ENCODE measurements at regions not wholly inside any gene's neighbourhood (a gene's known extent, or its start where the extent isn't known, plus 50 kb on each side); places are given as distances from the start of the nearest gene placed in this dataset.

DNA sequence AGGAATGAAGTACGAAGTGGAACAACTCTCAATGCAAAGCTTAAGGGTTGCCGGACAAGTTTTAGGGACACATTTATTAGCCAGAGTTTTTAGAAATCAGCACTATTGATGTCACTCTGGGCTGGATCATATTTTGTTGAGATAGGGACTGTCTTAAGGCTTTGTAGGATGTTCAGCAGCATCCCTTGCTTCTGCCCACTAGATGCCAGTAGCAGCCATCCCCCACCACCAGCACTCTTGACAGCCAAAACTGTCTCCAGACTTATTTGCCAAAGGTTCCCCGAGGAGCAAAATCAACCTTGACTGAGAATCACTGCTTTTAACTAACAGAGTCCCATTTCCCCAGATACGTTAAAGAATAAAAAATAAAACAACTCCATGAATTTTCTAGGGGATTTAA lies 1497.3 kb downstream of the STIM2 start:
- DNase-seq, result no peak

DNA sequence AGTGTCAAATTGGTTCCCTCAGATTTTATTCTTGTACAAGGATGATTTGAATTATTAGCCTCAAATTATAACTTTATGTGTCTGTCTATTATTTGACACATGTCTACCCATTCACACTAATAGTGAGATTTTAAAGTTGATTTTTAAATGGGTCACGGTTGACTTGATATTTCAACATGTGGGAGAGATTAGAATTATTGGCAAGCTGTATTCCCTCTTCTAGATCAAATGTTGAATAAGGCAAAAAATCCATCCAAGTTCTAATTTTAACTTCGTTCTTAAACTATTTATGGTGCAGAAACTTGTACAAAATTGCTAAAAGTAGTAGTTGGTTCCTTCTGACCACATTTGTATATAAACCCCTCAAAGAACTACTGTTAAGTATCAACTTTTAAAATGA lies 1498.0 kb downstream of the STIM2 start:
- no peak for DNase-seq

DNA sequence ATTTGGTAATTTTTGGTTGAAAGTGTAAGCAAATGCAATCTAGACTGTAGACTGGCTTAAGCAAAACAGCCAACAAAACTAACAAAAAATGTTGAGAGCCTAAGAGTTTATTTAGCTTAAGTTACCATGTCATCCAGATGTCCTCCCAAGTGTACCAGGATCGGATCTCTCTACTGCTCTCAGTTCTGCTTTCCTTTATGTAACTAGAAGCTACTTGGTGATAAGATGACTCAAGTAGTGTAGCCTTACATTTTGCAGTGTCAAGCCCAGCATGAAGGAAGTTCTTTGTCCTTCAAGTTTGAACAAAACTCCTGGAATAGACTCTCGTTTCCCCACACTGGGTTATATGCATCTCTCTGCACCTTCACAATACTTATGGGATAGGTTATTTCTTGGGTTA lies 1500.0 kb downstream of the STIM2 start:
- no peak for DNase-seq

DNA sequence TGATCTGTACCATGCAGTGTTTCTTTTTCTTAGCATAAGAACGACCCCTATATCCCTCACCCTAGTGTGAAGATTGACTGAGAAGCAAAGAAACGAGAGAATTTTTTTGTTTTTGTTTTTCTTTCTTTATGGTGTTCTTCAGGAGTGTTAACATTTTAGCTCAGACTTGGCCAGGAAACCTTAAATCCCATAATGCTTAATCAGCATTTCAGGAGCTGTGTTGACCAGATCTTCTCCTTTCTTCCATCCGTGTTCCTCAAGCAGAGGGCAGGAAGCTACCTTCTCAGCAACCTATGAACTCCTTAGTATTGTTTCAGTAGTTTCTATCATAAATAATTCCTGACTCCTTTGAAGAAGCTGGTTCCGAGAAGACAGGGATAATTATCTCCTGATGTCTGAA lies 1501.5 kb downstream of the STIM2 start:
- DNase-seq, result no peak

DNA sequence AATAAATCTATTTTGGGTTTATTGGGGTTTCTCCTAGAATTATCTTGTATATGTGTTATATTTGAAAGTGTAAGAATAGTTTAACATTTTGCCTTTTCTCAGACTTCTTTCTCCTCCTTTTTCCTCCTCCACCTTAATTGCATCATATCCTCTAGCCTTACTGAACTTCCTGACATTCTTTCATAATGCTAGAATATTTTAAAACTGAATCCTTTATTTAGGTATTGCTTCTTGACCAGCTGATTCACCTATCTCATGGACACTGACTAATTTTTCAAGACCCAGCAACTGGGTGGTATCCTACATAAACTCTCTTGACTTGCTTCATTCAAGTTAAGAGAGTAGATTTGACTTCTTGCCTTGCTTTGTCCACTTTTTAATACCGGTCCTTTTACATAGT lies 1508.9 kb downstream of the STIM2 start:
- DNase-seq, result no peak

DNA sequence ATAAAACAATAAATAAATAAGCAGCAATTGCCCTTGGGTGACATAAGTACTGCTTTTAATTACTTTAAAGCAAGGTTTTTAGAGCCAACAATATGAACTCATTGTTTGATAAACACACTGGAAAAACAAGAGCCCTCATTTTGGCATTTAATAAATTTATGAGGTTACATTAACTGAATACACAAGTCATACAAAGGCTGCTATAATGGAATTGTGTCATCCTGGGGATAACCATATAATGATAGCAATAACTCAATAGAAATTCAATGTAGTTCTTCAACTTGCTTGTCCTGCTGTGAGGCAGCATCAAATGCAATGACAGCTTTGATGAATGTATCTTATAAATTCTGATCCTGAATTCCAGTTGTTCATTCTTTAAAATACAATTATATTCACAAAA lies 1512.5 kb downstream of the STIM2 start:
- DNase-seq, result no peak

DNA sequence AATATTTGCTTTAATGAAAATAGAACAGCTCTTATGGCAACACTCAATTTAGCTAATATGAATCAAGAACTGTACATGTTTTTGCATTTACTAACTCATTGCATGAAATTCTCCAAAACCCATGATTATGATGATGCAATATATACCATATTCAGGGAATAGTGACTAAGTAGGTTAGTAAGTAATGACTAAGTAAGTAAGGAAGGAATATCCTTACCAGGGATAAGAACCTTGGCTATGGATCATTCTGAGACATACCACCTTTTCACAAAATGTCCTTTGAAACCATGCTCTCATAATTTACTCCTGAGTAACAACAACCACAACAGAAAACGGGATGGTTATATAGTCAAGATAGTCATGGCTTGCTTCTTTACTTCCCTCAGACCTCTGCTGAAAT lies 1513.0 kb downstream of the STIM2 start:
- DNase-seq, result no peak

DNA sequence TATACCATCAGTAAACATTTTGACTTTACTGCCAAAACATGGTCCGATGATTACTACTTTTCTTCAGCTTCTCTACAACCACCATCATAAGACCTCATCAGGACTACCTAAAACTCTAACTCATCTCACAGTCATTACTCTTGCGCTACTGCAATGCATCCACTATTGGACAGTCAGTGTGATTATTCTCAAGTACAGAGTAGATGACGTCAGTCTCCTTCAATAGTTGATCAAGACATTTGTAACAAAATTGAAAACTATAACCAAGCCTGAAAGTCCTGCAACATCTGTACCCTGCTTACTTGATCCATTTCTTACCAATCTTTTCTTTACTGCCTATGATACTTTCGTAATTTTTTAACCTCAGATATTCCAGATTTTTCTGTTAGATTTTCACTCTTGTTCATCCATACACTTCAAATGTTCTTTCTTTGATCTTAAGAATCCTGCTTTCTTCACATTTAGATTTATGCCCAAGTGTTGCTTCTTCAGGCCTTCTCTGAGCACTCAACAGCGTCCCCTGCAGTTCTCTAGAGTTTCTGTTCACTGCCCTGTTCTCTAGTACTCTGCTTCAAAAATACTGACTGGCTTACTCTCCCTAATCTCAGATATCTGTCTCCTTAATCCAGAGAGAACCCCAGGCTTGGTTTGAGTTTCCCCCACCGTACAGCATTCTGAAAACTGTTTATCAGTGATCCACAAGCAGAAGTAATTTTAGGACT lies 1517.6 kb downstream of the STIM2 start:
- DNase-seq, result no peak

DNA sequence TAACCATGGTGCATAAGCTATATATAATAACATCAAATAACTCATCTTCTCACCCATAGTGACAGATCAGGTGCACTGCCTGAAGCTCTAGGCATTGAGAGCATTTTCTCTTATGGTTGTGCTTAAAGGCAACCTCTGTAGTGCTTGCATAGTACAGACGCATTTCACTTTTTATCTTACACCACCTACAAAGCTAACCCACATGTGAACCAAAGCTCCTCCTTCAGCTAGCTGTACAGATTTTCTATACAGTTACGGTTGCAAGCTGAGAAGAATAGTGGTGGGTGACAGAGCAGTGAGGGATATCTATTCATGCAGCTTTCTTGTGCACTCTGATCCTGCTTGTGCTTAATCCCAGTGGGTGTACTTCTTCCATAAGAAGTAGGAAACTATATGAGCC lies 1525.2 kb downstream of the STIM2 start:
- no peak for DNase-seq

DNA sequence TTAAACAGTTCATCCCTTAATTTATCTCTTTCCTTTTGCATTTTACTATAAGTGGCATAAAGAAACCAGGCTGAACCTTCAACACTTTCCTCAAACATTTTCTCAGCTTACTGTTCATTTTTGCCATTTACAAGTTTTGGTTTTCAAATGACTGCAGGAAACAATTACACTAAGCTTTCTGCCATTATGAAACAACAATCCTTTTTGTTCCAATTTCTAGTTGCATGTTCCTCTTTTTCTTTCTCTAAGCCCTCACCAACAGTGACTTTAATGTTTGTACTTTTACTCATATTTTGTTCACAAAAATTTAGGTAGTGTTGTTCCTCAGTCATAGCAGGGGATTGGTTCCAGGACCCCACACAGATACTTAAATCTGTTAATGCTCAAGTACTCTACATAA lies 1526.1 kb downstream of the STIM2 start:
- DNase-seq, result no peak

DNA sequence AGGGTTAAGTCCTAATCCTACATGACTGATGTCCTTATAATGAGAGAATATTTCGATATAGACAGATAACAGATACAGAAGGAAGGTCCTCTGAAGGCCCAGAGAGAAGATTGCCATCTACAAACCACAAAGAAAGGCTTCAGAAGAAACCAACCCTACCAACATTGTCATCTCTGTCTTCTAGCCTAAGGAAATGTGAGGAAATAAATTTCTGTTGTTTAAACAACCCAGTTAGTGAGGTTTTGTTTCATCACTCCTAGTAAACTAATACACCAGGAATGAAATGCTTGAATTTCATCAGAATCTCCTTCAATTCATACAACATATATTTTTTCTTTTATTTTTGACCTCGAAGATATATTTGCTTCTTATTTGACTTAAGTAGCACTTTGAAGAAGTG lies 1527.8 kb downstream of the STIM2 start:
- DNase-seq, result no peak

DNA sequence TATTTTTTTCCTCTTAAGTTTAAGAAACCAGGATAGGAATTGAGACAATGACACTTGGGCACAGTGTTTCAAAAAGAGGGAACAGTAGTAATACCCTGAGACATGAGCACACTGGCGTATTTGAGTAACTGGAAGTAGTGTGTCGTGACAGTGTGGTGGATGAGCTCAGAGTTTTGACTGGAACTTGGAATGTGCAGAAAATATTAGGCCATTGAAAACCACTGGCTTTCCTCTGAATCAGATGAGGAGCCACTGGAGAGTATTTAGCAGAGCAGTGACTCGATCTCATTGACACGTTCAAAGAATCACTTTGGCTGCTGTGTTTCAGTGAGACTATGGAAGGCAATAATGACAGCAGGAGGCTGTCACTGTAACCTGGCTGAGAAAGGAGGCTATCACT lies 1531.2 kb downstream of the STIM2 start:
- no peak for DNase-seq

DNA sequence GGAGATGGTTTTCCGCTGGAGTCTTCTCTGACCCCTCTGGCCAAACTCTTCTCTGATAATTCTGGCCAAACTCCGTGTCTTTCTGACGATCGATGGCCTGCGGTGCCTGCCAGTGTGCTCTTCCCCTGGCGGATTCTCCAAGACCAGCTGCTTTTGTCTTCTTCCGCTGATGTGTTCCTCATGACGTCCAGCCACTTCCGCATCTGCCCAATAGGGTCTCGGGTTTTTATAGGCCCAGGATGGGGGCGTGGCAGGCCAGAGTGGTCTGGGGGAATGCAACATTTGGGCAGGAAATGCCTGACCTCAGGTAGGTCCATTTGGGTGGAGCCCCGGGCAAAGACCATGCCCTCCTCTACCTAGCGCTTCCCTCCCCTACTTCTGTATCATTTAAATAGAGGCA lies 1542.1 kb downstream of the STIM2 start:
- DNase-seq, result no peak

DNA sequence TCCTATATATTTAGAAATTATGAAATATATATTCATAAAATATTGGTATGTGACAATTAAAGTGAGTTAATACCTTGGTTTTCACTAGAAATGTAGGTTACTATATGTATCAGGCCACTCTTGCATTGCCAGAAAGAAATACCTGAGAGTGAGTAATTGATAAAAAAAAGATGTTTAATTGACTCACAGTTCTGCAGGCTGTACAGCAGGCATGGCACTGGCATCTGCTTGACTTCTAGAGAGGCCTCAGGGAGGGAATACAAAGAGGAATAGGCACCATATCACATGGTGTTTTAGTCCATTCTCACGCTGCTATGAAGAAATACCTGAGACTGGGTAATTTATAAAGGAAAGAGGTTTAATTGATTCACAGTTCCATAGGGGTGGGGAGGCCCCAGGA lies 1560.6 kb downstream of the STIM2 start:
- DNase-seq, result no peak

DNA sequence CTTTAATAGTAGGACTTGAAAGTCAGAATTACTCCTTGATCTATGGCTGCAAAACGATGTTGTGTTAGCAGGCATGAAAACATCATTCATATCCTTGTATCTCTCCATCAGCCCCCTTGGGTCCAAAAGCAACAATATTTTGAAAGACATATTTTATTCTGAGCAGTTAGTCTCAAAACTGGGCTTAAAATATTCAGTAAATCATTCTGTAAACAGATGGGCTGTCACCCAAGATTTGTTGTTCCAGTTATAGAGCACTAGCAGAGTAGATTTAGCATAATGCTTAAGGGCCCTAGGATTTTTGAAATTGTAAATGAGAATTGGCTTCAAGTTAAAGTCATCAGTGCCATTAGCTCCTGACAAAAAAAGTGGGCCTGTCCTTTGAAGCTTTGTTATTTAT lies 1565.6 kb downstream of the STIM2 start:
- DNase-seq, result no peak

DNA sequence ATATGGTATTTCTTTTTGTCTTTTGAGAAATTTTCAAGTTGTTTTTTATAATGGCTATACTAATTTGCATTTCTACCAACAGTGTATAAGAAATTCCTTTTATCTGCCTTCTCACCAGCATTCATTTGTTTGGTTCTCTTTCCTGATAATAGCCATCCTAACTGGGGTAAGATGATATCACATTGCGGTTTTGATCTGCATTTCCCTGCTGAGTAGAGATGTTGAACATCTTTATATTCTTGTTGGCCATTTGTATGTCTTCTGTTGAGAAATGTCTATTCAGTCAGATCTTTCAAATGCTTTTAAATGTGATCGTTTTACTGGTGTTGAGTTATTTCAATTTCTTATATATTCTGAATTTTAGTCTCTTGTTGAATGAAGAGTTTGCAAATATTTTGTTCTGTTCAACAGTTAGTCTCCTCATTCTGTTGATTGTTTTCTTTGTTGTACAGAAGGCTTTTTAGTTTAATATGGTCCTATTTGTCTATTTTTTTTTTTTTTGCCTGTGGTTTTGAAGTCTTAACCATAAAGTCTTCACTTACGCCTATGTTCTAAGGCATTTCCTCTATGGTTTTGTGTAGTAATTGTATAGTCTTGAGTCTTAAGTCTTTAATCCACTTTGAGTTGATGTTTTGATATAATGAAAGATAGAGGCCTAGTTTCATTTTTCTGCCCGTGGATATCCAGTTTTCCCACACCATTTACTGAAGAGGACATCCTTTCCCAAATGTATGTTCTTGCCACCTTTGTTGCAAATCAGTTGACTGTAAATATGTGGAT lies 1566.9 kb downstream of the STIM2 start:
- no peak for DNase-seq

DNA sequence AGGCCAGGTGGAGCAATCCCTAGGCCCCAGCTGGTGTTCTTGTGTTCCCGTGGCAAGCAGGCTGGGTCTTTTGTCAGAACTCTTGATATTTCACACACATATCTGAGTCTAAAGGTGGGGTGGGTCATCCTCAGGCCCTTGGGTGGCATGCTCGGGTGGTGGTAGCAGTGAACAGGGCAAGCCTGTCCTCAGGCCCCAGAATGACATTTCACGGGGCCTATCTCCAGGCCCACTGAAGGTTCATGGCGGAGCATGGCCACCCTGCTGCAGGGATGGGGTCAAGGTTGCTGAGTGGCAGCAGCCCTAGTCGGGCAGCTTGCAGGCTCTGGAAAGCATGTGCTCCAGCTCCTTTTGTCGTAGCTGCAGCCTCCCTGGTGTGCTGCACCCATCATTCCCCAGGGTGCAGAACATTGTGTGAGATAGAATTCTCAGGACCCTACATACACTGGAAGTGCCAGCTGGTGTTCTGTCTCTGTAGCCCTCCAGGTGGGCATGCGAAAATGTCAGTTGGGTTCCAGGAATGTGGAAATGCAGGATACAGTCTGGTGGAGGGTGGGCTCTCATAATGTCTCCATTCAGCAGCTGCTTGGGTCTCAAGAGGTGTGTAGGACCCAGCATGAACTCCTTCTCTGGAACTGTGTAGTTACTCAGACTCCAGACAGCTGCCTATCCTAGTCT lies 1571.8 kb downstream of the STIM2 start:
- DNase-seq, result no peak

DNA sequence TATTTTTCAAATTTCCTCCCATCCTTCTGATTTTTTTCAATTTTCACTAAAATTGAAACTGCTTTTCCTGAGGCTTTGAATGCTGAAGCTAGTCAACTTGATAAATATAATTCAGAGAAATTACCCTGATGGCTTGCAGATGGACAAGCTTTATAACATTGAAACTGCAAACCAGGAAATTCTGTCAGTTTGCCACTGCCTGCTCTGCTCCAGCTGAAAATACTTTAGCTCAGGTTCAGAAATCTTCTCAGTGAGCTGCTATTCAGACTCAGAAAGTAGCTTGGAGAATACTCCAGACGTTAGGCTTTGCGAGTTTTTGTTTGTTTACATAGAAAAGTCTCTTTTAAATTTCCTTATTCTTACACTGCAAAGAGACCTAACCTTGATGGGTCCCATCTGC lies 1574.7 kb downstream of the STIM2 start:
- no peak for DNase-seq

DNA sequence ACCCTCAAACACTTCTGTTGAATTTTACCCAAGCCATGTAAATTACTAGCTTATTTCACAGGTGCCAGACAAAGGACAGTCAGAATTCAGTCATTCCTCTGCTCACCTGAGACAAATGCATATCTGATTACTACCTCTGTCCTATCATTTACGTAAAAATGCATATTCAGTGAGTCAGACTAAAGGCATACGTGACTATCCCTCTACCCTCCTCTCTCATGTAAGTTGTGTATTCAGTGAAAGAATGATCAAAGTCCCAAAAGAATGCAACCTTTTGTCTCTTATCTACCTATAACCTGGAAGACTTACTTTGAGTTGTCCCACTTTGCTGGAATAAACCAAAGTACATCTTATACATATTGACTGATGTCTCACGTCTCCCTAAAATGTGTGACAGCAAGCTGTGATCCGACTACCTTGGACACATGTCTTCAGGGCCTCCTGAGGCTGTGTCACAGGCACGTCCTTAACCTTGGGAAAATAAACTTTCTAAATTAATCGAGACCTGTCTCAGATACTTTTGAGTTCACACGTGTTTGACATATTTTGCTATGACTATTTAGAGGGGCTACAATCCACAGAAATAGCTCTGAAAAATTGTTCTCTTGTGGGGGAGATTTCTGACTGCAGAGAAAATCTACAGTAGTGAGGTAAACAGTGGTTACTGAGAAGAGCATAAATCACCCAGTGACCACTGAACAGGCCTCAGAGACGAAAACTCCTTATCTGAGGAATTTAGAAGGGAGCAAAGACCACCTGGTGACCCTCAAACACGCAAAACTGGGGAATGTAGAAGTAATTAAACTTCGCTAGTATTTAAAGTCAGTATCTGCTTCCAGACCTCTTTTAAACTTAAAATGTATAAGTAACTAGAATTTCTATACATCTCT lies 1575.8 kb downstream of the STIM2 start:
- DNase-seq, result no peak

DNA sequence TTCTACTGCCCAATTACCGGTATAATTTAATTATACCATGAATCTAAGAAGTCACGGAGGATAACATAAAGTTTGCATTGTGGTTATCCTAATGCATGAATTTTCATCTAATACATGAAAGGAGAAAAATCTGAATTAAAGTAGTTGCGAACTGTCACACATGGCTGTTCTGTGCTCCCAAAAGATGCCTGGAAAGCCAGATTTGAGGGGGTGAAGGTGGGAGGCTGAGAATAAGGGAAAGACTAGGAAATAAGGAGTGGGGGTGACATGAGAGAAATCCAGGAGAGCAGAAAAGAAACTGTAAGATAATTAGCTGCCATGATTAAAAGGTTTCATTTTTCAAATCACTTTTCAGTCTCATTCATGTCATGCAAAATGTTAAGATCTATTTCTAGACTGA lies 1582.7 kb downstream of the STIM2 start:
- no peak for DNase-seq

DNA sequence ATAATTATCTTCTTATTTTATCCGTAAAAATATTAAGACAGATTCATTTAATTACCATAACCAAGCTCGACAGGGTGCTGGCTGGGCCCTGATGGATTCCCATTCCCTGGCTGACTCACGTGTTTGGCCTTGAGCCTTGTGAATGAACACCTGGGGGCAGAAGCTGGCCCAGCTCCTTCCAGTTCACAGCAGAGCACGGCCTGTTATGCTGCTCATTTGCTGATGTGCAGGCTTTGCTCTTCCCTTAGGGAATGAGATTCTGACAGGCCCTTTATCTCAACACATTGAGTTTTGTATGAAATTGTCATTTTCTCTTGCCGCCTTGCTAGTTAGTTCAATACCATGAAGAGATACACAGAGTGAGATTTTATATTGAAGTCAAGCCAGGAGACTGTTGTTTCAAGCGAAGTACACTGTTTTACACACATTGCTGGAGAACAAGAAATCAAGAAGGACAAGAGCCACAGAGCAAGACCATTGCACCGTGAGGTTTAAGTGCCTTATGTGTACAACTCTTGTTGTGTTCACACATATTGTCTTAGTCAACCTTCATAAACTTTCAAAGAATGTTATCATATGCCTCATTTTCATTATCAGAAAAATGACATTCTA lies 1583.3 kb downstream of the STIM2 start:
- DNase-seq, result no peak

DNA sequence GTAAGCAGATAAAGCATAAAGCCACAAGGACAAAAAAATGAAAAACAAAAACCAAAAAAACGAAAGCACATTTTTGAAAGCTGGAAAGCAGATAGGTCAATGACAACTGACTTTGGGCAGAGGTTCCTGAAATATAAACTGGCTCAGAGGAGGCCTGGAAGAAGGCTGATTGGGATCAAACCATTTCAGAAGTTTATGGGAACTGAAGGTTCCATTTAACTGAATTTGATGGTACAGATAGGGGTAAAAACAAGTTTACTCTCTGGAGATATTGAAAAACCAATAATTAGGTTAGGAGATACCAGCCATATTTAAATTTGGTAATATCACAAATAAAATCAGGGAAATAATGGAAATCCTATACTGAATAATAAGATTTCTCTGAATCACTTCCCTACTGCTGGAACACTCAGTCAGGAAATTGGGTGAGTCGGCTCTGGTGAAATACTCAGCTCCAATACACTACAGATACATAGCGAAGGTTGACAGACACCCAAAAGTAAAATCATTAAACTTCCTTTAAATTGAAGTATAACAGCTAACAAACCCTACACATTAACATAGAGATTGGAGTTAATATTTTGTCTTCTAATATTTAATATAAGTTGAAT lies 1584.3 kb downstream of the STIM2 start:
- no peak for DNase-seq
